MM.1S (cell line): ENCODE measurements at regions not wholly inside any gene's neighbourhood (a gene's known extent, or its start where the extent isn't known, plus 50 kb on each side); places are given as distances from the start of the nearest gene placed in this dataset.

ENCODE experiments used
- DNase-seq: peaks from one replicate; pipeline ENCODE4 v3.0.0-alpha.2; 2015
- H2AFZ ChIP-seq: fragments of 300-600 bp; sonication (generic); 2 replicates; pipeline ENCODE4 v1.6.0; 2016; ENCODE audit warnings: antibody characterized with exemption, low read length
- H3F3A ChIP-seq: fragments of 300-600 bp; sonication (generic); 2 replicates; pipeline ENCODE4 v1.6.1; 2016; ENCODE audit warnings: mild to moderate bottlenecking, antibody characterized with exemption, low read length, moderate library complexity, mixed read lengths; ENCODE audit not compliant: insufficient read depth
- H3K27ac ChIP-seq: fragments of 300-600 bp; sonication (generic); 2 replicates; pipeline ENCODE4 v1.5.1; 2016; ENCODE audit warnings: mild to moderate bottlenecking, low read length
- H3K27me3 ChIP-seq: fragments of 300-600 bp; sonication (generic); replicated peaks from 2 replicates; pipeline ENCODE4 v1.6.0; 2016; ENCODE audit warnings: low read length; ENCODE audit not compliant: insufficient read depth
- H3K36me3 ChIP-seq: fragments of 300-600 bp; sonication (generic); replicated peaks from 2 replicates; pipeline ENCODE4 v1.6.1; 2016; ENCODE audit warnings: mild to moderate bottlenecking, low read length, mixed read lengths; ENCODE audit not compliant: insufficient read depth
- H3K4me1 ChIP-seq: fragments of 300-600 bp; sonication (generic); 2 replicates; pipeline ENCODE4 v1.6.1; 2016; ENCODE audit warnings: low read length, mixed read lengths
- H3K4me2 ChIP-seq: fragments of 300-600 bp; sonication (generic); 2 replicates; pipeline ENCODE4 v1.6.0; 2016; ENCODE audit warnings: low read depth, low read length
- H3K4me3 ChIP-seq: fragments of 300-600 bp; sonication (generic); 2 replicates; pipeline ENCODE4 v1.5.1; 2016; ENCODE audit warnings: low read length, mixed read lengths
- H3K79me2 ChIP-seq: fragments of 300-600 bp; sonication (generic); 2 replicates; pipeline ENCODE4 v1.6.1; 2016; ENCODE audit warnings: mixed run types, low read length, mixed read lengths
- H3K9ac ChIP-seq: fragments of 300-600 bp; sonication (generic); 2 replicates; pipeline ENCODE4 v1.6.1; 2016; ENCODE audit warnings: low read length, mixed read lengths
- H3K9me2 ChIP-seq: fragments of 300-600 bp; sonication (generic); replicated peaks from 2 replicates; pipeline ENCODE4 v1.6.1; 2016; ENCODE audit warnings: mild to moderate bottlenecking, low read length, mixed read lengths; ENCODE audit not compliant: insufficient read depth
- H3K9me3 ChIP-seq: fragments of 300-600 bp; sonication (generic); replicated peaks from 2 replicates; pipeline ENCODE4 v1.6.1; 2016; ENCODE audit warnings: mild to moderate bottlenecking, low read length, mixed read lengths; ENCODE audit not compliant: insufficient read depth
- H4K20me1 ChIP-seq: fragments of 300-600 bp; sonication (generic); 2 replicates; pipeline ENCODE4 v1.6.1; 2016; ENCODE audit warnings: mild to moderate bottlenecking, low read length, moderate library complexity, mixed read lengths; ENCODE audit not compliant: insufficient read depth
- EZH2 ChIP-seq: fragments of 300-600 bp; sonication (generic); optimal IDR thresholded peaks from 2 replicates; pipeline ENCODE3; 2017; ENCODE audit warnings: low read depth, mild to moderate bottlenecking, antibody characterized with exemption, low read length, mixed read lengths
- EZH2phosphoT487 ChIP-seq: fragments of 300-600 bp; sonication (generic); IDR thresholded peaks from 2 replicates; pipeline ENCODE4 v1.6.1; 2018; ENCODE audit warnings: antibody characterized with exemption, low read length
- TF ChIP-seq, protein P1 (sequence below): fragments of 300-600 bp; sonication (generic); IDR thresholded peaks from 2 replicates; pipeline ENCODE4 v1.5.1; 2016; ENCODE audit warnings: antibody characterized with exemption, low read length, mixed read lengths

DNA sequence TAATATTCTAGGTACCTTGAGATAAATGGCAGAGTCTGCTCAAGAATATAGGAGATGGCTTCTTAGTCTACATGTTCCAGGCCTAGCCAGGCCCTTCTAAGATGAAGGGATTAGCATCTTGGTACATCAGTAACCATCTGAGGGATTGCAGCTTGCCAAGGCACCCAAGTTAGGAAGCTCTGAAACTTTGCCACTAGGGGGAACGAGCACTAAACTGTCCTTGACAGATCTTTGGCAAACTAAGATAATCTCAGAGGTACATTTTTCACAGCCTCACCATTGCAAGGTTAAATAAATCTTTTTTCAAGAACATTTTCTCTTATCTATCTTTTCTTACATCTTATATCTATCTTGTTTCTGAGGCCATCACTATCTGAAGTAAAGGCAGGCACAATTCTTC is 351.2 kb downstream of the RAP2B start:
- no peaks in the 10 kb centered on the region for H3K9me2 ChIP-seq
- peak; percentile 27 for DNase-seq
- H3K36me3 ChIP-seq = no peaks in the 10 kb centered on the region
- H3K27me3 ChIP-seq = no peaks in the 10 kb centered on the region
- no peak overlapping the region for H3K4me3 ChIP-seq
- no peak overlapping the region for H3K9ac ChIP-seq
- H4K20me1 ChIP-seq = no peaks in the 10 kb centered on the region
- H2AFZ ChIP-seq = no peak overlapping the region
- H3K4me1 ChIP-seq = no peaks in the 10 kb centered on the region
- H3K9me3 ChIP-seq = no peaks in the 10 kb centered on the region
- H3K27ac ChIP-seq = no peak overlapping the region
- H3K4me2 ChIP-seq = no peak overlapping the region
- TF ChIP-seq, protein P1, sequence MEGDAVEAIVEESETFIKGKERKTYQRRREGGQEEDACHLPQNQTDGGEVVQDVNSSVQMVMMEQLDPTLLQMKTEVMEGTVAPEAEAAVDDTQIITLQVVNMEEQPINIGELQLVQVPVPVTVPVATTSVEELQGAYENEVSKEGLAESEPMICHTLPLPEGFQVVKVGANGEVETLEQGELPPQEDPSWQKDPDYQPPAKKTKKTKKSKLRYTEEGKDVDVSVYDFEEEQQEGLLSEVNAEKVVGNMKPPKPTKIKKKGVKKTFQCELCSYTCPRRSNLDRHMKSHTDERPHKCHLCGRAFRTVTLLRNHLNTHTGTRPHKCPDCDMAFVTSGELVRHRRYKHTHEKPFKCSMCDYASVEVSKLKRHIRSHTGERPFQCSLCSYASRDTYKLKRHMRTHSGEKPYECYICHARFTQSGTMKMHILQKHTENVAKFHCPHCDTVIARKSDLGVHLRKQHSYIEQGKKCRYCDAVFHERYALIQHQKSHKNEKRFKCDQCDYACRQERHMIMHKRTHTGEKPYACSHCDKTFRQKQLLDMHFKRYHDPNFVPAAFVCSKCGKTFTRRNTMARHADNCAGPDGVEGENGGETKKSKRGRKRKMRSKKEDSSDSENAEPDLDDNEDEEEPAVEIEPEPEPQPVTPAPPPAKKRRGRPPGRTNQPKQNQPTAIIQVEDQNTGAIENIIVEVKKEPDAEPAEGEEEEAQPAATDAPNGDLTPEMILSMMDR = no peak; the same call in 1 of the 2 replicates
- TF ChIP-seq EZH2phosphoT487 (no peak), EZH2 (no peak)
- no peaks in the 10 kb centered on the region for H3K79me2 ChIP-seq
- H3F3A ChIP-seq = no peaks in the 10 kb centered on the region

DNA sequence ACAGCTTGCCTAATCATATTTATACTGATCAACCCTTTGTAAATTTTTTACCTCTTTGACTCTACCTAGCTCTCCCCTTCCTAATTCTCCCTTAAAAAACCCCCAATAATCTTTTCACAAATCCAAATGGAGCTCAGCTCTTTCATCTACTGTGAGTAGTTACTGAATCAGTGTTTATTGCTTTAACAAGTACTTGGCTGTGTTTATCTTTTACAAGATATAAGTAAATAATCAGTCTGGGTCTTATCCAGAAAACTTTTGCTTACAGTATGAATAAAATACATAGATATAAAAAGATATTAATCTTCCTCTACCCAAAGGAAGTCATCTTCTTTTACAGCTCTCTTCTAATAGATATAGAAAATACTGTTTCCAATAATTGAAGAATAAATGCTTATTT is 366.4 kb downstream of the RAP2B start:
- Histone ChIP-seq H4K20me1 (no peaks in the 10 kb centered on the region), H3K4me1 (no peaks in the 10 kb centered on the region), H3K4me2 (no peak overlapping the region), H3K79me2 (no peaks in the 10 kb centered on the region), H3K36me3 (no peaks in the 10 kb centered on the region), H3K27ac (no peak overlapping the region), H3K4me3 (no peak overlapping the region), H3K27me3 (no peaks in the 10 kb centered on the region), H3K9me3 (no peaks in the 10 kb centered on the region), H3K9me2 (no peaks in the 10 kb centered on the region), H3K9ac (no peak overlapping the region), H3F3A (no peaks in the 10 kb centered on the region), H2AFZ (no peak overlapping the region)
- no peak for DNase-seq
- TF ChIP-seq EZH2 (no peak), EZH2phosphoT487 (no peak)
- TF ChIP-seq, protein P1 = no peak

DNA sequence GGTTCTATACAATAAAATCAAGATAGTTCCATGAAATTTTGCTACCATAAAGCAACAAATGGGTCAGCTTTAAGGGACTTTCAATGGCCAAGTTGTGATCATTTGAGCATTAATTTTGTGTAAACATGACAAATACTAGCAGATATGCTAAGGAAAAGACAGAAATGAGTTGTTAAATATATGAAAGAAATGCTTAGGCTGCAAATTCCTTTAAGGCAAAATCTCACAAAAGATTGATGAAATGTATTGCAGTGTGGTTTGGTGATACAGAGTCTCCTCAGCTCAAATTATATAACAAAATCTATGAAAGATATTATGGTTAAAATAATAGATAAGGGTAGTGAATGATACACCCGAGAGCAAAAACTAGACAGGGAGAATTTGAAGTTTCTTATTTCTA is 377.2 kb downstream of the RAP2B start:
- Histone ChIP-seq H3K36me3 (no peaks in the 10 kb centered on the region), H3K4me3 (no peak overlapping the region), H3F3A (no peaks in the 10 kb centered on the region), H3K27me3 (no peaks in the 10 kb centered on the region), H3K9me3 (no peaks in the 10 kb centered on the region), H4K20me1 (no peaks in the 10 kb centered on the region), H3K9ac (no peak overlapping the region), H3K4me2 (no peak overlapping the region), H2AFZ (no peak overlapping the region), H3K79me2 (no peaks in the 10 kb centered on the region), H3K9me2 (no peaks in the 10 kb centered on the region), H3K4me1 (no peaks in the 10 kb centered on the region), H3K27ac (no peak overlapping the region)
- TF ChIP-seq, protein P1 = no peak
- no peak for TF ChIP-seq EZH2
- TF ChIP-seq EZH2phosphoT487 = no peak
- no peak for DNase-seq
